ENCODE measurements at regions not wholly inside any gene's neighbourhood (a gene's known extent, or its start where the extent isn't known, plus 50 kb on each side); places are given as distances from the start of the nearest gene placed in this dataset.

GRCh38 chr9:18122171-18122570 lies 351.8 kb upstream of the ADAMTSL1 start:
- no peak for TF ChIP-seq FOXS1 (CRISPR knock-in tag; IDR thresholded peaks at IDR 0.05)
- TF ChIP-seq ELK1 (IDR thresholded peaks at IDR 0.05; ENCODE audit: low read depth, low read length), result no peak

Measured in A549 (cell line).